DOHH2 (cell line): ENCODE measurements at regions not wholly inside any gene's neighbourhood (a gene's known extent, or its start where the extent isn't known, plus 50 kb on each side); places are given as distances from the start of the nearest gene placed in this dataset.

ENCODE experiments used
- H3F3A ChIP-seq: fragments of 200-600 bp; sonication (generic), shearing (Covaris generic); 2 replicates; pipeline ENCODE4 v1.6.0; 2016; ENCODE audit warnings: antibody characterized with exemption, mild to moderate bottlenecking; ENCODE audit not compliant: control insufficient read depth, insufficient read depth
- H3K27ac ChIP-seq: fragments of 200-600 bp; sonication (generic); 2 replicates; pipeline ENCODE4 v1.5.1; 2014; ENCODE audit warnings: low read depth, mild to moderate bottlenecking, low read length, moderate library complexity
- H3K27me3 ChIP-seq: fragments of 200-600 bp; sonication (generic); 2 replicates; pipeline ENCODE4 v1.6.1; 2014; ENCODE audit warnings: mild to moderate bottlenecking, low read length, mixed read lengths; ENCODE audit not compliant: control insufficient read depth
- H3K36me3 ChIP-seq: fragments of 200-600 bp; sonication (generic); 2 replicates; pipeline ENCODE4 v1.6.1; 2014; ENCODE audit warnings: mild to moderate bottlenecking, low read length, moderate library complexity, mixed read lengths; ENCODE audit not compliant: control insufficient read depth
- H3K4me1 ChIP-seq: fragments of 200-600 bp; sonication (generic); 2 replicates; pipeline ENCODE4 v1.6.1; 2014; ENCODE audit warnings: mild to moderate bottlenecking, low read length, mixed read lengths; ENCODE audit not compliant: control insufficient read depth
- H3K4me2 ChIP-seq: fragments of 200-600 bp; sonication (generic); 2 replicates; pipeline ENCODE4 v1.6.0; 2014; ENCODE audit warnings: mild to moderate bottlenecking, low read length, moderate library complexity
- H3K4me3 ChIP-seq: fragments of 200-600 bp; sonication (generic); 2 replicates; pipeline ENCODE4 v1.5.1; 2014; ENCODE audit warnings: mild to moderate bottlenecking, low read length, mixed read lengths
- H3K79me2 ChIP-seq: fragments of 200-600 bp; sonication (generic); 2 replicates; pipeline ENCODE4 v1.6.1; 2014; ENCODE audit warnings: mild to moderate bottlenecking, low read length, mixed read lengths; ENCODE audit not compliant: control insufficient read depth
- H3K9me2 ChIP-seq: fragments of 200-600 bp; sonication (generic); replicated peaks from 2 replicates; pipeline ENCODE4 v1.6.1; 2014; ENCODE audit warnings: mild to moderate bottlenecking, low read length, mixed read lengths; ENCODE audit not compliant: control insufficient read depth
- H3K9me3 ChIP-seq: fragments of 200-600 bp; sonication (generic); 2 replicates; pipeline ENCODE4 v1.6.1; 2014; ENCODE audit warnings: antibody characterized with exemption, low read length, mixed read lengths; ENCODE audit not compliant: control insufficient read depth, insufficient read depth
- H4K20me1 ChIP-seq: fragments of 200-600 bp; sonication (generic); 2 replicates; pipeline ENCODE4 v1.6.0; 2014; ENCODE audit warnings: low read depth, mild to moderate bottlenecking, antibody characterized with exemption, low read length, moderate library complexity; ENCODE audit not compliant: control insufficient read depth, insufficient read depth
- EZH2phosphoT487 ChIP-seq: fragments of 200-600 bp; sonication (generic); IDR thresholded peaks from 2 replicates; pipeline ENCODE4 v1.6.1; 2017; ENCODE audit warnings: borderline replicate concordance, mild to moderate bottlenecking, antibody characterized with exemption, low read length, moderate library complexity, mixed read lengths
- TF ChIP-seq, protein P1 (sequence below): fragments of 200-600 bp; sonication (generic); IDR thresholded peaks from one replicate; pipeline ENCODE4 v1.5.1; 2014; ENCODE audit warnings: antibody characterized with exemption, mild to moderate bottlenecking, low read depth, low read length; ENCODE audit not compliant: poor library complexity, severe bottlenecking

DNA sequence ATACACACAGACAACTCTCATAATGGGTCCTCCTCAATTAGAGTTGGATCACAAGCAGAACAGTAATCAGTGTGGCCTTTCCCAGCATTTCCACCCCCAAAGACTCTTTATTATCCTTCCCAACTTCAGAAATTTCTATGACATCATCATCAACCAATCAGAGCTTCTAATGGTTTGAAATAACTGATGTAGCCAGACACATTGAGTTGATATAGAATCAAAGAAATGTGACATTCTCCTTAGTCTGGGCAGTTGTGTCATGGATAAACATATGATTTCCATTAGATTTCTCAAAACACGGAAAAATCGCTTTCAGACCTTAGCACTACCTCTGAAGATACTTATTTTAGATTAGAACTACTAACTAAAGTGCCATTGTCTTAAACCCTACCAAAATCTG, 75.7 kb upstream of the NFIB start:
- H3K9me3 ChIP-seq = no peaks in the 10 kb centered on the region
- H3K27ac ChIP-seq = no peak overlapping the region
- TF ChIP-seq, protein P1, sequence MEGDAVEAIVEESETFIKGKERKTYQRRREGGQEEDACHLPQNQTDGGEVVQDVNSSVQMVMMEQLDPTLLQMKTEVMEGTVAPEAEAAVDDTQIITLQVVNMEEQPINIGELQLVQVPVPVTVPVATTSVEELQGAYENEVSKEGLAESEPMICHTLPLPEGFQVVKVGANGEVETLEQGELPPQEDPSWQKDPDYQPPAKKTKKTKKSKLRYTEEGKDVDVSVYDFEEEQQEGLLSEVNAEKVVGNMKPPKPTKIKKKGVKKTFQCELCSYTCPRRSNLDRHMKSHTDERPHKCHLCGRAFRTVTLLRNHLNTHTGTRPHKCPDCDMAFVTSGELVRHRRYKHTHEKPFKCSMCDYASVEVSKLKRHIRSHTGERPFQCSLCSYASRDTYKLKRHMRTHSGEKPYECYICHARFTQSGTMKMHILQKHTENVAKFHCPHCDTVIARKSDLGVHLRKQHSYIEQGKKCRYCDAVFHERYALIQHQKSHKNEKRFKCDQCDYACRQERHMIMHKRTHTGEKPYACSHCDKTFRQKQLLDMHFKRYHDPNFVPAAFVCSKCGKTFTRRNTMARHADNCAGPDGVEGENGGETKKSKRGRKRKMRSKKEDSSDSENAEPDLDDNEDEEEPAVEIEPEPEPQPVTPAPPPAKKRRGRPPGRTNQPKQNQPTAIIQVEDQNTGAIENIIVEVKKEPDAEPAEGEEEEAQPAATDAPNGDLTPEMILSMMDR = no peak
- TF ChIP-seq EZH2phosphoT487 = no peak
- H4K20me1 ChIP-seq = no peaks in the 10 kb centered on the region
- H3K4me1 ChIP-seq = no peaks in the 10 kb centered on the region
- no peaks in the 10 kb centered on the region for H3K36me3 ChIP-seq
- no peaks in the 10 kb centered on the region for H3F3A ChIP-seq
- no peak overlapping the region for H3K4me2 ChIP-seq
- no peaks in the 10 kb centered on the region for H3K9me2 ChIP-seq
- H3K27me3 ChIP-seq = no peaks in the 10 kb centered on the region
- no peaks in the 10 kb centered on the region for H3K79me2 ChIP-seq
- H3K4me3 ChIP-seq = no peak overlapping the region

DNA sequence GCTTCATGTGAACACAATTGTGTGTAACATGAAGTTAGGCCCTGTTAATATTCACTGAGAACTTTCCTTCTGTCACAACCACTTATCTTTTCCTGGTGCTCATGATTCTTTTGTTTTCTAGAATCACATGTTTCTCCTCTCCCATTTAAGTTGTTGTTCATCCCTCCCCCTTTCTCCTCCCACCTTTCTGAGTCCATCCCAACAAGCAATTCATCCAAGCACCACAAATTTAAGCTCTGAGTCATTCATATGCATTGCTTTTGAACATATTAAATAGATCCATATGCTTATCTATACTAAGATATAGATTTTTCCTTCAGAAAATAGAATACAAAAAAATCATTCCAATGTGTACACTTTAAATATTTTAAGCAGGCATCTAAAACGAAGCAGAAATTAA, 75.2 kb upstream of the NFIB start:
- Histone ChIP-seq H3K4me3 (no peak overlapping the region), H3K4me2 (no peak overlapping the region), H3F3A (no peaks in the 10 kb centered on the region), H3K9me2 (no peaks in the 10 kb centered on the region), H3K4me1 (no peaks in the 10 kb centered on the region), H3K79me2 (no peaks in the 10 kb centered on the region), H3K27me3 (no peaks in the 10 kb centered on the region), H3K27ac (no peak overlapping the region), H3K9me3 (no peaks in the 10 kb centered on the region), H4K20me1 (no peaks in the 10 kb centered on the region), H3K36me3 (no peaks in the 10 kb centered on the region)
- TF ChIP-seq, protein P1 = no peak
- TF ChIP-seq EZH2phosphoT487 = no peak

DNA sequence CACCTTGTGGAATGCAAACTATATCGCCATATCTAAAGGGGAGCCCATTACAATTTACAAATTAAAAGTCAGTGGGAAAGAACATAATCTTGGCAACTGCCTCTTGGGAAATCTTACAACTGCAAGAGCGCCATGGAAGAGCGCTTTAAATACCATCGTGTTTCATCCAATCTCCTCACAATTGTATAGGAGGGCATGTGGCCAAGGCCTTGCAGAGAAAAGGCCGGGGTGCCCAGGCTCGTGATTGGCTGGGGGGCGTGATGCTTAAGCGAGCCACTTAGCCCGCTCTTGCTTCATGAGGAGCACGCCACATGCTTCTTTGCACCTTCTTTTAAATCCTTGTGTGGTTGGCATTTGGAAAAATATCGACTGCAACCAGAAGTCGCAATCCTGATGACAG, 69.8 kb upstream of the NFIB start:
- Histone ChIP-seq H3K27me3 (no peaks in the 10 kb centered on the region), H3K4me2 (no peak overlapping the region), H4K20me1 (no peaks in the 10 kb centered on the region), H3F3A (no peaks in the 10 kb centered on the region), H3K4me3 (no peak overlapping the region), H3K79me2 (no peaks in the 10 kb centered on the region), H3K27ac (no peak overlapping the region), H3K9me3 (no peaks in the 10 kb centered on the region), H3K4me1 (0 out of 2 replicates have a peak, but pooled peaks cover 2% of the 10 kb centered on the region), H3K9me2 (no peaks in the 10 kb centered on the region), H3K36me3 (no peaks in the 10 kb centered on the region)
- TF ChIP-seq EZH2phosphoT487 = no peak
- TF ChIP-seq, protein P1 = no peak

DNA sequence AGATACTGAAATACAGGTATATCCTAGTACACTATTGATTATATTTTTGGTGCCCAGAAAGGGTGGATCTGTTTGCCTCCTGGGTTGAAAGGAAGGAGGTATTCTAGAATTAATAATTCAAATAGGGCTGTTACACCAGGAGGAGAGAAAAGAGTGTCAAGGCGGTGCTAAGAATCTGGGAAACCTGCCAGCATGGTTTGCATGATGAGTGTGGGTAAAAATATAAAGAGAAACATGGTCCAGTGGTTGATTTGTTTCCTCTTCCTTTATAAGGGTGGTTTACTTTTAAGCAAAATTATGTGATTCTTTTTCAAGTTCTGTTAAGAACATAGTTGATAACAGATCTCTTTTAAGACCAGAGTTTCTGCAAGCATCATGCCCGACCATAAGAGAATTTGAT, 69.4 kb upstream of the NFIB start:
- no peak for TF ChIP-seq EZH2phosphoT487
- TF ChIP-seq, protein P1 = no peak
- H3K9me2 ChIP-seq = no peaks in the 10 kb centered on the region

More for the DNA sequence above, 69.4 kb upstream of the NFIB start:
- Histone ChIP-seq H4K20me1 (no peaks in the 10 kb centered on the region), H3K4me2 (no peak overlapping the region), H3K4me1 (0 out of 2 replicates have a peak, but pooled peaks cover 2% of the 10 kb centered on the region), H3K79me2 (no peaks in the 10 kb centered on the region), H3K27ac (no peak overlapping the region), H3K4me3 (no peak overlapping the region), H3K36me3 (no peaks in the 10 kb centered on the region), H3F3A (no peaks in the 10 kb centered on the region), H3K9me3 (no peaks in the 10 kb centered on the region), H3K27me3 (no peaks in the 10 kb centered on the region)
